Uterus (tissue), 3 donors: ENCODE measurements at regions not wholly inside any gene's neighbourhood (a gene's known extent, or its start where the extent isn't known, plus 50 kb on each side); places are given as distances from the start of the nearest gene placed in this dataset.

ENCODE experiments used
- DNase-seq, 2 donors: peaks; one replicate each; pipeline ENCODE4 v3.0.0-alpha.2; 2019 to 2020
- H3K27ac ChIP-seq, 2 donors: fragments of 200-600 bp; sonication (generic); 1 replicate in 1 of 2; 2 replicates in 1 of 2; pipeline ENCODE4 v1.5.1; 2016 to 2018
- H3K27me3 ChIP-seq, 2 donors: fragments of 200-600 bp; sonication (generic); one replicate each; pipeline ENCODE4 v1.5.1; 2018 to 2019; ENCODE audit warnings: control low read depth in 1 of 2
- H3K36me3 ChIP-seq, 2 donors: fragments of 200-600 bp; sonication (generic); one replicate each; pipeline ENCODE4 v1.5.1; 2019; ENCODE audit warnings: control low read depth in 1 of 2
- H3K4me1 ChIP-seq, 2 donors: fragments of 200-600 bp; sonication (generic); one replicate each; pipeline ENCODE4 v1.5.1; 2018 to 2019; ENCODE audit warnings: control low read depth in 1 of 2
- H3K4me3 ChIP-seq, 2 donors: fragments of 200-600 bp; sonication (generic); 1 replicate in 1 of 2; 2 replicates in 1 of 2; pipeline ENCODE4 v1.5.1; 2018 to 2019; ENCODE audit warnings: mild to moderate bottlenecking in 1 of 2
- H3K9me3 ChIP-seq, 2 donors: fragments of 200-600 bp; sonication (generic); one replicate each; pipeline ENCODE4 v1.5.1; 2019; ENCODE audit warnings: control low read depth in 1 of 2
- POLR2A ChIP-seq, 2 donors: fragments of 450-650 bp; IDR thresholded peaks; one replicate each; pipeline ENCODE4 v1.6.1; 2016; ENCODE audit warnings: antibody characterized with exemption in 2 of 2, mild to moderate bottlenecking in 1 of 2, moderate library complexity in 1 of 2
- intact Hi-C: fragments of 100-400 bp; cut with DNase I; formaldehyde crosslinking; loops from one replicate; pipeline ENCODE4 v1.15.1; 2023; ENCODE audit warnings: low total_unique reads
- TF ChIP-seq, protein P1 (sequence below), 4 experiments: fragments of 200-600 bp in 2 of 4; fragments of 450-650 bp in 2 of 4; sonication (generic) in 2 of 4; IDR thresholded peaks; one replicate each; pipeline ENCODE4 v1.5.1; 2016 to 2019; ENCODE audit warnings: antibody characterized with exemption in 4 of 4, mild to moderate bottlenecking in 2 of 4, moderate library complexity in 1 of 4
- donor health status: DM: yes; HTN: yes; CAD: no.

- intact Hi-C loops: no loop called here
- Histone ChIP-seq H3K27ac (no peak overlapping the region), H3K9me3 (no peaks in the 10 kb centered on the region), H3K4me3 (no peak overlapping the region), H3K36me3 (no peaks in the 10 kb centered on the region), H3K4me1 (no peaks in the 10 kb centered on the region), H3K27me3 (no peaks in the 10 kb centered on the region)
- no peak for DNase-seq
- TF ChIP-seq, protein P1, sequence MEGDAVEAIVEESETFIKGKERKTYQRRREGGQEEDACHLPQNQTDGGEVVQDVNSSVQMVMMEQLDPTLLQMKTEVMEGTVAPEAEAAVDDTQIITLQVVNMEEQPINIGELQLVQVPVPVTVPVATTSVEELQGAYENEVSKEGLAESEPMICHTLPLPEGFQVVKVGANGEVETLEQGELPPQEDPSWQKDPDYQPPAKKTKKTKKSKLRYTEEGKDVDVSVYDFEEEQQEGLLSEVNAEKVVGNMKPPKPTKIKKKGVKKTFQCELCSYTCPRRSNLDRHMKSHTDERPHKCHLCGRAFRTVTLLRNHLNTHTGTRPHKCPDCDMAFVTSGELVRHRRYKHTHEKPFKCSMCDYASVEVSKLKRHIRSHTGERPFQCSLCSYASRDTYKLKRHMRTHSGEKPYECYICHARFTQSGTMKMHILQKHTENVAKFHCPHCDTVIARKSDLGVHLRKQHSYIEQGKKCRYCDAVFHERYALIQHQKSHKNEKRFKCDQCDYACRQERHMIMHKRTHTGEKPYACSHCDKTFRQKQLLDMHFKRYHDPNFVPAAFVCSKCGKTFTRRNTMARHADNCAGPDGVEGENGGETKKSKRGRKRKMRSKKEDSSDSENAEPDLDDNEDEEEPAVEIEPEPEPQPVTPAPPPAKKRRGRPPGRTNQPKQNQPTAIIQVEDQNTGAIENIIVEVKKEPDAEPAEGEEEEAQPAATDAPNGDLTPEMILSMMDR (IDR thresholded peaks at IDR 0.05): no peak
- TF ChIP-seq POLR2A (IDR thresholded peaks at IDR 0.05): no peak
Observed at GRCh38 chr3:145815707-145816413, 345.1 kb downstream of the PLOD2 start.

DNA sequence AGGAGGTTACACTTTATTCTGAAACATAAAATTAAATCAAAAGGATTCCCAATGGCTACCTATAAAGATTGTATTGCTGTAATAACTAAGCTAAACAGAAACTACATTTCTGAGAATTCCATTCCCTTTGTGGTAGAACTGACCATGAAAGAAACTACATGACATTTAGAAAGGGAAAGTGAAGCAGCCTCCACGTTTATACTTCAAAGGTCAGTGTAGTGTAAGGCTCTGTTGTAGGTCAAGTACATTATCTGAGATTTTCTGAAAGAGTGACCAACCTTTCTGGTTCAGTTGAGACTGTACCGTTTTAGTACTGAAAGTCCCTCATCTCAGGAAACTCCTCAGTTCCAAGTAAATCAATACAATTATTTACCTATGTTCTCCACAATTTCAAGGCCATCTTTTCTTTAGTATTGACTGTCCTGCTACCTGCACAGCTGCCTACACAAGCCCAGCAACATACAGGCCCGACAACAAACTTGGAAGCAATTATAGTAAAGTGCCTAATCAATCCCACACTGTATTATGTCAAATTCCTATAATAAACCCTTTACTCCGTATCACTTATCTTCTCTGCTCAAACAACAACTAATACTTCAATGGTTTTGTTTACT lies 343.0 kb downstream of the PLOD2 start:
- no peak overlapping the region for H3K4me3 ChIP-seq
- no peaks in the 10 kb centered on the region for H3K4me1 ChIP-seq
- no peaks in the 10 kb centered on the region for H3K27me3 ChIP-seq
- TF ChIP-seq POLR2A (IDR thresholded peaks at IDR 0.05): no peak
- TF ChIP-seq, protein P1 (IDR thresholded peaks at IDR 0.05): no peak
- H3K9me3 ChIP-seq: no peaks in the 10 kb centered on the region
- intact Hi-C loops: no loop called here
- no peak for DNase-seq
- H3K27ac ChIP-seq: no peak overlapping the region
- no peaks in the 10 kb centered on the region for H3K36me3 ChIP-seq

DNA sequence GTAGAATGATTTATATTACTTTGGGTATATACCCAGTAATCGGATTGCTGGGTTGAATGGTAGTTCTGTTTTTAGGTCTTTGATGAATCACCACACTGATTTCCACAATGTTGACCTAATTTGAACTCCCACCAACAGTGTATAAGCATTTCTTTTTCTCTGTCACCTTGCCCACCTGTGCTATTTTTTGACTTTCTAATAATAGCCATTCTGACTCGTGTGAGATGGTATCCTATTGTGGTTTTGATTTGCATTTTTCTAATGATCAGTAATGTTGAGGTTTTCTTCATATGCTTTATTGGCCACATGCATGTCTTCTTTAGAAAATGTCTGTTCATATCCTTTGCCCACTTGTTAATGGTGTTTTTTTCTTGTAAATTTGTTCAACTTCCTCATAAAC lies 340.8 kb downstream of the PLOD2 start:
- Histone ChIP-seq H3K36me3 (no peaks in the 10 kb centered on the region), H3K4me1 (no peaks in the 10 kb centered on the region), H3K27ac (no peak overlapping the region), H3K27me3 (no peaks in the 10 kb centered on the region), H3K9me3 (no peaks in the 10 kb centered on the region), H3K4me3 (no peak overlapping the region)
- TF ChIP-seq, protein P1 (IDR thresholded peaks at IDR 0.05): no peak
- TF ChIP-seq POLR2A (IDR thresholded peaks at IDR 0.05): no peak
- intact Hi-C loops: no loop called here
- no peak for DNase-seq

- no peak for TF ChIP-seq POLR2A (IDR thresholded peaks at IDR 0.05)
- TF ChIP-seq, protein P1 (IDR thresholded peaks at IDR 0.05): no peak
- H3K27ac ChIP-seq: no peak overlapping the region
- DNase-seq: no peak
- intact Hi-C loops: no loop called here
- H3K27me3 ChIP-seq: no peaks in the 10 kb centered on the region
- no peaks in the 10 kb centered on the region for H3K4me1 ChIP-seq
- no peak overlapping the region for H3K4me3 ChIP-seq
- no peaks in the 10 kb centered on the region for H3K9me3 ChIP-seq
- no peaks in the 10 kb centered on the region for H3K36me3 ChIP-seq
Observed at GRCh38 chr3:145842294-145842902, 318.6 kb downstream of the PLOD2 start.

DNA sequence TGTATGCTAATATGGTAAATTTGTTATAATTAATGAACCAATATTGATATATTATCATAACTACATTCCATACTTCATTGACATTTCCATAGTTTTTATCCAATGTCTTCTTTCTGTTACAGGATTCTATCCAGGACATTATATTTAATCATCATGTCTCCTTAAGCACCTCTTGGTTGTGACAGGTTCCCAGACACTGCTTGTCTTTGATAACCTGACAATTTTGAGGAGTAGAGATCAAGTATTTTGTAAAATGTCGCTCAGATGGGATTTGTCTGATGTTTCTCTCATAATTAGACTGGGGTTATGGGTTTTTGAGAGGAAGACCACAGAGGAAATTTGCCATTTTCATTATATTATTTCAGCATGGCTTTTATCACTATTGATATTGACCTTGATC lies 317.4 kb downstream of the PLOD2 start:
- Histone ChIP-seq H3K4me3 (no peak overlapping the region), H3K27ac (no peak overlapping the region), H3K27me3 (no peaks in the 10 kb centered on the region), H3K36me3 (no peaks in the 10 kb centered on the region), H3K4me1 (no peaks in the 10 kb centered on the region), H3K9me3 (no peaks in the 10 kb centered on the region)
- intact Hi-C loops: no loop called here
- TF ChIP-seq, protein P1 (IDR thresholded peaks at IDR 0.05): no peak
- TF ChIP-seq POLR2A (IDR thresholded peaks at IDR 0.05): no peak
- DNase-seq: no peak
